Ecto neural progenitor cell (in vitro differentiated cells): ENCODE measurements at regions not wholly inside any gene's neighbourhood (a gene's known extent, or its start where the extent isn't known, plus 50 kb on each side); places are given as distances from the start of the nearest gene placed in this dataset.

Experiments used
- DNase-seq: peaks from one replicate; pipeline ENCODE4 v3.0.0-alpha.2; 2018; ENCODE audit warnings: low spot score

- peak; percentile 35 for DNase-seq
Observed at GRCh38 chr18:78903436-78904178, 76.0 kb upstream of the SALL3 start.

- DNase-seq = peak; percentile 18
Observed at GRCh38 chr18:78904179-78904531, 75.5 kb upstream of the SALL3 start.

GRCh38 chr18:78905334-78905733, 74.3 kb upstream of the SALL3 start:
- no peak for DNase-seq

- DNase-seq = peak; percentile 16
Observed at GRCh38 chr18:78906066-78906465, 73.6 kb upstream of the SALL3 start.

GRCh38 chr18:78908462-78909260, 71.0 kb upstream of the SALL3 start:
- DNase-seq = no peak

GRCh38 chr18:78911751-78912283, 67.8 kb upstream of the SALL3 start:
- DNase-seq = peak; percentile 23

- peak; percentile 15 for DNase-seq
Observed at GRCh38 chr18:78912336-78912735, 67.3 kb upstream of the SALL3 start.

GRCh38 chr18:78912844-78913243, 66.8 kb upstream of the SALL3 start:
- DNase-seq = peak; percentile 29

- peak; percentile 12 for DNase-seq
Observed at GRCh38 chr18:78913395-78913794, 66.2 kb upstream of the SALL3 start.

GRCh38 chr18:78913830-78914231, 65.8 kb upstream of the SALL3 start:
- peak; percentile 23 for DNase-seq

GRCh38 chr18:78914249-78914935, 65.2 kb upstream of the SALL3 start:
- no peak for DNase-seq

- no peak for DNase-seq
Observed at GRCh38 chr18:78915446-78916008, 64.1 kb upstream of the SALL3 start.

GRCh38 chr18:78918707-78919106, 60.9 kb upstream of the SALL3 start:
- DNase-seq = no peak

GRCh38 chr18:78919956-78920355, 59.7 kb upstream of the SALL3 start:
- no peak for DNase-seq

GRCh38 chr18:78920456-78921138, 59.0 kb upstream of the SALL3 start:
- DNase-seq = no peak

- no peak for DNase-seq
Observed at GRCh38 chr18:78922856-78923255, 56.8 kb upstream of the SALL3 start.

GRCh38 chr18:78924301-78924700, 55.3 kb upstream of the SALL3 start:
- no peak for DNase-seq

- no peak for DNase-seq
Observed at GRCh38 chr18:78924786-78925540, 54.7 kb upstream of the SALL3 start.

GRCh38 chr18:78925557-78926242, 53.9 kb upstream of the SALL3 start:
- DNase-seq = no peak

GRCh38 chr18:78926243-78926615, 53.4 kb upstream of the SALL3 start:
- no peak for DNase-seq
